Right ventricle myocardium superior (tissue), 1 donor: ENCODE measurements at regions not wholly inside any gene's neighbourhood (a gene's known extent, or its start where the extent isn't known, plus 50 kb on each side); places are given as distances from the start of the nearest gene placed in this dataset.

ENCODE experiments used
- ATAC-seq: fragments of 200-7000 bp; cut with Tn5 transposase; one replicate; pipeline ENCODE4 v1.9.1; 2020; ENCODE audit warnings: mild to moderate bottlenecking; ENCODE audit not compliant: poor library complexity
- DNase-seq: peaks from one replicate; pipeline ENCODE4 v3.0.0-alpha.2; 2020
- intact Hi-C: fragments of 100-400 bp; cut with DNase I; formaldehyde crosslinking; loops from one replicate; pipeline ENCODE4 v1.11.2; 2022
- donor health status: DM: no; HTN: yes; CAD: no; lungs with severe emphysema.

GRCh38 chr2:212672186-212672585 lies 133.6 kb upstream of the ERBB4 start:
- DNase-seq (no peak), ATAC-seq (no peak)
- intact Hi-C loops, result no loop called here

- intact Hi-C loops, result no loop called here
- ATAC-seq, result no peak
- DNase-seq, result no peak
These were observed 131.2 kb upstream of the ERBB4 start for GRCh38 chr2:212669761-212670160.

- ATAC-seq (no peak), DNase-seq (no peak)
- intact Hi-C loops, result no loop called here
These were observed 129.2 kb upstream of the ERBB4 start for GRCh38 chr2:212667751-212668316.

GRCh38 chr2:212665948-212666347 lies 127.3 kb upstream of the ERBB4 start:
- intact Hi-C loops, result no loop called here
- DNase-seq (no peak), ATAC-seq (no peak)

- ATAC-seq (no peak), DNase-seq (no peak)
- intact Hi-C loops, result no loop called here
These were observed 120.8 kb upstream of the ERBB4 start for GRCh38 chr2:212659441-212659840.

- DNase-seq (no peak), ATAC-seq (no peak)
- intact Hi-C loops, result no loop called here
These were observed 111.0 kb upstream of the ERBB4 start for GRCh38 chr2:212649646-212650045.

- no peak for DNase-seq
- intact Hi-C loops, result no loop called here
- no peak for ATAC-seq
These were observed 108.2 kb upstream of the ERBB4 start for GRCh38 chr2:212646698-212647366.

GRCh38 chr2:212644195-212644837 lies 105.7 kb upstream of the ERBB4 start:
- intact Hi-C loops, result no loop called here
- DNase-seq (no peak), ATAC-seq (no peak)

GRCh38 chr2:212640428-212640827 lies 101.8 kb upstream of the ERBB4 start:
- DNase-seq (no peak), ATAC-seq (no peak)
- intact Hi-C loops, result no loop called here

GRCh38 chr2:212638694-212639093 lies 100.1 kb upstream of the ERBB4 start:
- intact Hi-C loops, result no loop called here
- DNase-seq (no peak), ATAC-seq (no peak)

GRCh38 chr2:212628586-212628985 lies 90.0 kb upstream of the ERBB4 start:
- intact Hi-C loops, result no loop called here
- DNase-seq (no peak), ATAC-seq (no peak)

GRCh38 chr2:212626371-212626918 lies 87.8 kb upstream of the ERBB4 start:
- no peak for ATAC-seq
- intact Hi-C loops, result no loop called here
- no peak for DNase-seq

GRCh38 chr2:212619954-212620353 lies 81.4 kb upstream of the ERBB4 start:
- intact Hi-C loops, result no loop called here
- DNase-seq (no peak), ATAC-seq (no peak)

- intact Hi-C loops, result no loop called here
- DNase-seq (no peak), ATAC-seq (no peak)
These were observed 80.0 kb upstream of the ERBB4 start for GRCh38 chr2:212618636-212619035.

GRCh38 chr2:212610872-212611425 lies 72.3 kb upstream of the ERBB4 start:
- intact Hi-C loops, result no loop called here

GRCh38 chr2:212609479-212609878 lies 70.9 kb upstream of the ERBB4 start:
- intact Hi-C loops, result no loop called here
- ATAC-seq, result no peak

More at GRCh38 chr2:212610872-212611425, 72.3 kb upstream of the ERBB4 start:
- ATAC-seq, result no peak
- no peak for DNase-seq

GRCh38 chr2:212607080-212607479 lies 68.5 kb upstream of the ERBB4 start:
- DNase-seq, result no peak
- intact Hi-C loops, result no loop called here
- no peak for ATAC-seq

More at GRCh38 chr2:212609479-212609878, 70.9 kb upstream of the ERBB4 start:
- no peak for DNase-seq

- no peak for ATAC-seq
- no peak for DNase-seq
- intact Hi-C loops, result no loop called here
These were observed 67.6 kb upstream of the ERBB4 start for GRCh38 chr2:212606232-212606631.

- ATAC-seq (no peak), DNase-seq (no peak)
- intact Hi-C loops, result no loop called here
These were observed 58.1 kb upstream of the ERBB4 start for GRCh38 chr2:212596688-212597087.

- no peak for ATAC-seq
- DNase-seq, result no peak
- intact Hi-C loops, result no loop called here
These were observed 57.7 kb upstream of the ERBB4 start for GRCh38 chr2:212596276-212596675.
